ENCODE measurements at regions not wholly inside any gene's neighbourhood (a gene's known extent, or its start where the extent isn't known, plus 50 kb on each side); places are given as distances from the start of the nearest gene placed in this dataset.

- Histone ChIP-seq H3K4me3 (no peak overlapping the region), H3K4me1 (no peaks in the 10 kb centered on the region), H3K36me3 (no peaks in the 10 kb centered on the region), H3K27ac (no peak overlapping the region), H3K9me3 (no peaks in the 10 kb centered on the region), H3K27me3 (no peaks in the 10 kb centered on the region)
- TF ChIP-seq POLR2A (IDR thresholded peaks at IDR 0.05) (no peak), POLR2AphosphoS5 (IDR thresholded peaks at IDR 0.05) (no peak), CTCF (IDR thresholded peaks at IDR 0.05) (no peak), EP300 (IDR thresholded peaks at IDR 0.05) (no peak)
- 71 to 78% methylated on average over 1 to 2 of the region's 2 CpGs for WGBS, 2 donors (ENCODE audit: low coverage in 1 of 2)
- ATAC-seq, result no peak
Observed at GRCh38 chr7:135847242-135847641, 98.6 kb upstream of the FAM180A start.

GRCh38 chr7:135846339-135846738 lies 97.7 kb upstream of the FAM180A start:
- H3K27ac ChIP-seq, result no peak overlapping the region
- no peaks in the 10 kb centered on the region for H3K4me1 ChIP-seq
- no peaks in the 10 kb centered on the region for H3K27me3 ChIP-seq
- no peak for ATAC-seq
- no peaks in the 10 kb centered on the region for H3K36me3 ChIP-seq
- TF ChIP-seq POLR2A (IDR thresholded peaks at IDR 0.05), result no peak
- no peak for TF ChIP-seq CTCF (IDR thresholded peaks at IDR 0.05)
- no peak for TF ChIP-seq EP300 (IDR thresholded peaks at IDR 0.05)
- TF ChIP-seq POLR2AphosphoS5 (IDR thresholded peaks at IDR 0.05), result no peak
- WGBS, 2 donors (ENCODE audit: low coverage in 1 of 2), result 92% methylated on average over 2 of the region's 5 CpGs; no CpG with 5 or more reads in 1 of the 2 donors
- no peaks in the 10 kb centered on the region for H3K9me3 ChIP-seq
- no peak overlapping the region for H3K4me3 ChIP-seq

DNA sequence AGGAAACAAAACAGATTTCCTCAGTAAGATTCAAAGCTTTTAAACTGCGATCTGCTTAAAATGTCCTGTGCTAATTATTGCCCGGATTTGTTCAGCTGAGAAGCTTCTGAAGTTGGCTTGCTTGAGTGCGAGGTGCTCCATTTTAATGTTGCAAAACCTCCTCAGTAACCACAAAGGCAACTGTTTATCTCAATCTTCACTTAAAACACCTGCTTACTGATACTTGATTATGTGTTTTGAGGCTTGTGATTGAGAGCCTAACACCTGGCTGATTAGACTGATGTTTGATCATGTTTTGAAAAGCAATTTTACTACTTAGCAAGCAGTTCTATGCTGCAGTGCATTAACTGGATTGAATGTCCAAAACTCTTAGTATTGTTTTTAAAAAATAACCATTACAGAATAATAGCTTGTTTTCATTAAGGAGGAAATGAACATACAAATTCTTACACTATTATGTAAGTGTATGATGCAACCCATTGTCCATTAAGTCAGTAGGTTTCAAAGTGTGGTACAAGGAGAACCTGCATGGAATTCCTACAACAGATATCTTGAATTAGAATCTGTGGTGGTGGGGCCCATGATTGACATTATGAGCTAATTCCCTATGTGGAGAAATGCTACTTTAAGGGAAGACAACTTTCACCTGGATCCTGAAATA lies 96.9 kb upstream of the FAM180A start:
- H3K27me3 ChIP-seq, result no peaks in the 10 kb centered on the region
- no peak overlapping the region for H3K4me3 ChIP-seq
- no peak for ATAC-seq
- no peak overlapping the region for H3K27ac ChIP-seq
- WGBS, 2 donors (ENCODE audit: low coverage in 1 of 2), result 80 to 86% methylated on average over 3 of the region's 3 CpGs
- H3K36me3 ChIP-seq, result no peaks in the 10 kb centered on the region
- H3K4me1 ChIP-seq, result no peaks in the 10 kb centered on the region
- no peaks in the 10 kb centered on the region for H3K9me3 ChIP-seq
- no peak for TF ChIP-seq EP300 (IDR thresholded peaks at IDR 0.05)
- no peak for TF ChIP-seq CTCF (IDR thresholded peaks at IDR 0.05)
- TF ChIP-seq POLR2AphosphoS5 (IDR thresholded peaks at IDR 0.05), result no peak
- no peak for TF ChIP-seq POLR2A (IDR thresholded peaks at IDR 0.05)

DNA sequence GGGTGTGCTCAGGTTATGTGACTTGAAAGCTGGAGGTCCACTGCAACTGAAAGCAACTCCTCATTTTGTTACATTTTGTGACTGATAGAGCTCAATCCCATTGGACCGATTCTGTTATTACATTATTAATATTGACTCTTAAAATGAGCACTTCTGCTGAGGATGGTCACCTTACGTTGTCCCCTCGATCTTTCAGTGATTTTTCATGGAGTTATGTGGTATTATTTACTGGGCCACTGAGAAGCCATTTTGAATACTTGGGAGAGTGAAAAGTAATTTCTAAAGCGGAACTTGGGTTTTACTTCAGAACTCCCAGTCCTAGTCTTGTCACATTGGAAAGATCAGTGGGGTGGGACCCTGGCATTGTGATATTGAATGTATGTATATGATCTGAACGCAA lies 96.3 kb upstream of the FAM180A start:
- ATAC-seq, result no peak
- no peaks in the 10 kb centered on the region for H3K36me3 ChIP-seq
- no peak overlapping the region for H3K4me3 ChIP-seq
- 90 to 92% methylated on average over 4 to 5 of the region's 5 CpGs for WGBS, 2 donors (ENCODE audit: low coverage in 1 of 2)
- TF ChIP-seq POLR2A (IDR thresholded peaks at IDR 0.05), result no peak
- TF ChIP-seq CTCF (IDR thresholded peaks at IDR 0.05), result no peak
- TF ChIP-seq POLR2AphosphoS5 (IDR thresholded peaks at IDR 0.05), result no peak
- TF ChIP-seq EP300 (IDR thresholded peaks at IDR 0.05), result no peak
- H3K27me3 ChIP-seq, result no peaks in the 10 kb centered on the region
- no peaks in the 10 kb centered on the region for H3K9me3 ChIP-seq
- H3K4me1 ChIP-seq, result no peaks in the 10 kb centered on the region
- H3K27ac ChIP-seq, result no peak overlapping the region

GRCh38 chr7:135843214-135843613 lies 94.6 kb upstream of the FAM180A start:
- Histone ChIP-seq H3K27ac (no peak overlapping the region), H3K27me3 (no peaks in the 10 kb centered on the region), H3K4me1 (no peaks in the 10 kb centered on the region), H3K9me3 (no peaks in the 10 kb centered on the region), H3K4me3 (no peak overlapping the region), H3K36me3 (no peaks in the 10 kb centered on the region)
- WGBS, 2 donors (ENCODE audit: low coverage in 1 of 2), result 82 to 100% methylated on average over 2 to 4 of the region's 4 CpGs
- TF ChIP-seq POLR2AphosphoS5 (IDR thresholded peaks at IDR 0.05), result no peak
- no peak for TF ChIP-seq POLR2A (IDR thresholded peaks at IDR 0.05)
- no peak for TF ChIP-seq EP300 (IDR thresholded peaks at IDR 0.05)
- no peak for TF ChIP-seq CTCF (IDR thresholded peaks at IDR 0.05)
- no peak for ATAC-seq

Measured in gastroesophageal sphincter (tissue), 4 donors.